Liver (tissue), 8 donors: ENCODE measurements at regions not wholly inside any gene's neighbourhood (a gene's known extent, or its start where the extent isn't known, plus 50 kb on each side); places are given as distances from the start of the nearest gene placed in this dataset.

Experiments used
- DNase-seq: peaks from one replicate; pipeline ENCODE4 v3.0.0-alpha.2; 2017; ENCODE audit warnings: low spot score
- H3K27ac ChIP-seq, 2 donors: one replicate each; pipeline ENCODE4 v1.7.0; 2013; ENCODE audit warnings: inconsistent platforms in 2 of 2, low read length in 2 of 2, control low read depth in 1 of 2, low read depth in 1 of 2, mild to moderate bottlenecking in 1 of 2
- H3K27me3 ChIP-seq, 4 donors: one replicate each; pipeline versions ENCODE4 v1.6.1 to v1.7.0; 2013; ENCODE audit warnings: low read length in 3 of 4, inconsistent platforms in 1 of 4, mild to moderate bottlenecking in 1 of 4, moderate library complexity in 1 of 4; ENCODE audit not compliant: control insufficient read depth in 4 of 4, insufficient read depth in 4 of 4
- H3K36me3 ChIP-seq, 4 donors: one replicate each; pipeline versions ENCODE4 v1.6.1 to v1.7.0; 2013; ENCODE audit warnings: low read length in 3 of 4, mild to moderate bottlenecking in 3 of 4, low read depth in 1 of 4, moderate library complexity in 1 of 4; ENCODE audit not compliant: control insufficient read depth in 4 of 4, insufficient read depth in 3 of 4
- H3K4me1 ChIP-seq, 4 donors: one replicate each; pipeline versions ENCODE4 v1.6.1 to v1.7.0; 2013; ENCODE audit warnings: low read length in 3 of 4, mild to moderate bottlenecking in 3 of 4, moderate library complexity in 1 of 4; ENCODE audit not compliant: control insufficient read depth in 4 of 4, insufficient read depth in 4 of 4
- H3K4me3 ChIP-seq, 3 donors: one replicate each; pipeline versions ENCODE4 v1.6.1 to v1.7.0; 2013; ENCODE audit warnings: low read length in 3 of 3, control low read depth in 1 of 3, low read depth in 1 of 3, mild to moderate bottlenecking in 1 of 3
- H3K9ac ChIP-seq, 2 donors: one replicate each; pipeline ENCODE4 v1.7.0; 2013; ENCODE audit warnings: low read length in 2 of 2, mild to moderate bottlenecking in 2 of 2, moderate library complexity in 2 of 2, control low read depth in 1 of 2, low read depth in 1 of 2
- H3K9me3 ChIP-seq, 4 donors: one replicate each; pipeline versions ENCODE4 v1.6.1 to v1.7.0; 2013; ENCODE audit warnings: low read length in 3 of 4; ENCODE audit not compliant: control insufficient read depth in 4 of 4
- EGR1 ChIP-seq, 2 donors: IDR thresholded peaks; 2 replicates each; pipeline ENCODE4 v1.6.1; 2016 to 2018; ENCODE audit warnings: antibody characterized with exemption in 2 of 2, low read depth in 2 of 2
- FOXA1 ChIP-seq: IDR thresholded peaks from 2 replicates; pipeline ENCODE4 v1.6.1; 2016; ENCODE audit warnings: antibody characterized with exemption
- FOXA2 ChIP-seq: IDR thresholded peaks from 2 replicates; pipeline ENCODE4 v1.6.1; 2016; ENCODE audit warnings: antibody characterized with exemption
- GABPA ChIP-seq, 2 donors: IDR thresholded peaks in 1 of 2; conservative IDR thresholded peaks in 1 of 2; 2 replicates each; pipeline ENCODE4 v1.6.1; 2016; ENCODE audit warnings: antibody characterized with exemption in 2 of 2, mild to moderate bottlenecking in 1 of 2, moderate library complexity in 1 of 2
- HNF4A ChIP-seq, 2 donors: conservative IDR thresholded peaks; 2 replicates each; pipeline ENCODE4 v1.6.1; 2016; ENCODE audit warnings: antibody characterized with exemption in 2 of 2, mild to moderate bottlenecking in 2 of 2
- HNF4G ChIP-seq: IDR thresholded peaks from 2 replicates; pipeline ENCODE4 v1.6.1; 2016; ENCODE audit warnings: antibody characterized with exemption
- JUND ChIP-seq, 2 donors: IDR thresholded peaks; 2 replicates each; pipeline ENCODE4 v1.6.1; 2016; ENCODE audit warnings: antibody characterized with exemption in 2 of 2
- NR2F2 ChIP-seq: IDR thresholded peaks from 2 replicates; pipeline ENCODE4 v1.6.1; 2016; ENCODE audit warnings: antibody characterized with exemption
- RAD21 ChIP-seq, 2 donors: IDR thresholded peaks; 2 replicates each; pipeline ENCODE4 v1.6.1; 2016; ENCODE audit warnings: antibody characterized with exemption in 2 of 2, mild to moderate bottlenecking in 2 of 2
- REST ChIP-seq: IDR thresholded peaks from 2 replicates; pipeline ENCODE4 v1.6.1; 2016; ENCODE audit warnings: antibody characterized with exemption, mild to moderate bottlenecking
- RXRA ChIP-seq, 2 donors: IDR thresholded peaks; 2 replicates each; pipeline ENCODE4 v1.6.1; 2017 to 2018; ENCODE audit warnings: antibody characterized with exemption in 2 of 2, mild to moderate bottlenecking in 1 of 2
- SP1 ChIP-seq: IDR thresholded peaks from 2 replicates; pipeline ENCODE4 v1.6.1; 2018; ENCODE audit warnings: antibody characterized with exemption, mild to moderate bottlenecking
- TAF1 ChIP-seq: conservative IDR thresholded peaks from 2 replicates; pipeline ENCODE4 v1.6.1; 2016; ENCODE audit warnings: antibody characterized with exemption, mild to moderate bottlenecking
- YY1 ChIP-seq: IDR thresholded peaks from 2 replicates; pipeline ENCODE4 v1.6.1; 2016; ENCODE audit warnings: antibody characterized with exemption, mild to moderate bottlenecking
- ZBTB33 ChIP-seq: IDR thresholded peaks from 2 replicates; pipeline ENCODE4 v1.6.1; 2016; ENCODE audit warnings: antibody characterized with exemption
- WGBS: extraction: QIAGEN DNeasy Blood & Tissue Kit; methylation state at CpG from one replicate; pipeline ENCODE4 v1.1.7; 2013; 5-methylcytosine and 5-hydroxymethylcytosine counted together
- TF ChIP-seq, protein P1 (sequence below): IDR thresholded peaks from 2 replicates; pipeline ENCODE4 v1.6.1; 2016; ENCODE audit warnings: antibody characterized with exemption
- TF ChIP-seq, protein P2 (sequence below): fragments of 150-350 bp; IDR thresholded peaks from 2 replicates; pipeline ENCODE4 v1.5.1; 2017; ENCODE audit warnings: improper control_type of control experiment, low read depth, low read length; ENCODE audit not compliant: missing input control
- TF ChIP-seq, protein P3 (sequence below): IDR thresholded peaks from 2 replicates; pipeline ENCODE4 v1.6.1; 2016; ENCODE audit warnings: antibody characterized with exemption
- donor health status: healthy.
- donor health status: healthy.
- donor health status: healthy.
- donor health status: healthy.
- donor health status: healthy.

DNA sequence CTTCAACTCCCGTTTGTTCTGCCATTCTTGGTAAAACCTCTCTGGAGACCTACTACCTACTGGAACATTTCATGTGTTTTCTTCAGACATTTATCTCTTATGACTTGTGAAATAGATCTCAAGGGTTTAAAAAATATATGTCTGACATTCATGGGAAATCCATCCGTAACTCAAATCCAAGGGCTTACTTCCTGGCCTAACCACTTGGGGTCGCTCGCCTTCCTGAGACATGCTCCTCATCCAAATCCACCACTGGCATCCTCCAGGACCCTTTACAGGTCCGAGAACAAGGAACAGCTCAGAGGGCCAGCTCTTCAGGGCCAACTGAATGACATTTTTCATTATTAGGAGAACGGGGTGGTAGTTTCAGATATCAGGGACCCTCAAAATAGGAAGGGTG, 235.1 kb upstream of the TUT7 start:
- no peaks in the 10 kb centered on the region for H3K27me3 ChIP-seq
- no peak for DNase-seq
- H3K27ac ChIP-seq, result no peak overlapping the region
- H3K4me3 ChIP-seq, result no peak overlapping the region
- 80% methylated on average over 6 of the region's 6 CpGs for WGBS
- peaks cover 0 to 3% (median 0%) of the 10 kb centered on the region in 4 donors for H3K4me1 ChIP-seq
- H3K36me3 ChIP-seq, result no peaks in the 10 kb centered on the region
- TF ChIP-seq REST (no peak), TAF1 (no peak), FOXA1 (no peak), YY1 (no peak), RXRA (IDR thresholded peaks at IDR 0.05) (no peak), EGR1 (IDR thresholded peaks at IDR 0.05; ENCODE audit: low read depth in 2 of 2) (no peak), RAD21 (IDR thresholded peaks at IDR 0.05) (no peak), HNF4A (conservative IDR thresholded peaks at IDR 0.05) (no peak), NR2F2 (no peak), JUND (IDR thresholded peaks at IDR 0.05) (no peak), SP1 (no peak), GABPA (IDR thresholded peaks at IDR 0.05 in 1 of 2, conservative IDR thresholded peaks at IDR 0.05 in 1 of 2) (no peak), ZBTB33 (no peak), HNF4G (no peak), FOXA2 (no peak)
- TF ChIP-seq, protein P1, sequence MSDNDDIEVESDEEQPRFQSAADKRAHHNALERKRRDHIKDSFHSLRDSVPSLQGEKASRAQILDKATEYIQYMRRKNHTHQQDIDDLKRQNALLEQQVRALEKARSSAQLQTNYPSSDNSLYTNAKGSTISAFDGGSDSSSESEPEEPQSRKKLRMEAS, result no peak
- TF ChIP-seq, protein P2, sequence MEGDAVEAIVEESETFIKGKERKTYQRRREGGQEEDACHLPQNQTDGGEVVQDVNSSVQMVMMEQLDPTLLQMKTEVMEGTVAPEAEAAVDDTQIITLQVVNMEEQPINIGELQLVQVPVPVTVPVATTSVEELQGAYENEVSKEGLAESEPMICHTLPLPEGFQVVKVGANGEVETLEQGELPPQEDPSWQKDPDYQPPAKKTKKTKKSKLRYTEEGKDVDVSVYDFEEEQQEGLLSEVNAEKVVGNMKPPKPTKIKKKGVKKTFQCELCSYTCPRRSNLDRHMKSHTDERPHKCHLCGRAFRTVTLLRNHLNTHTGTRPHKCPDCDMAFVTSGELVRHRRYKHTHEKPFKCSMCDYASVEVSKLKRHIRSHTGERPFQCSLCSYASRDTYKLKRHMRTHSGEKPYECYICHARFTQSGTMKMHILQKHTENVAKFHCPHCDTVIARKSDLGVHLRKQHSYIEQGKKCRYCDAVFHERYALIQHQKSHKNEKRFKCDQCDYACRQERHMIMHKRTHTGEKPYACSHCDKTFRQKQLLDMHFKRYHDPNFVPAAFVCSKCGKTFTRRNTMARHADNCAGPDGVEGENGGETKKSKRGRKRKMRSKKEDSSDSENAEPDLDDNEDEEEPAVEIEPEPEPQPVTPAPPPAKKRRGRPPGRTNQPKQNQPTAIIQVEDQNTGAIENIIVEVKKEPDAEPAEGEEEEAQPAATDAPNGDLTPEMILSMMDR, result no peak
- TF ChIP-seq, protein P3, sequence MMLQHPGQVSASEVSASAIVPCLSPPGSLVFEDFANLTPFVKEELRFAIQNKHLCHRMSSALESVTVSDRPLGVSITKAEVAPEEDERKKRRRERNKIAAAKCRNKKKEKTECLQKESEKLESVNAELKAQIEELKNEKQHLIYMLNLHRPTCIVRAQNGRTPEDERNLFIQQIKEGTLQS, result no peak
- no peaks in the 10 kb centered on the region for H3K9me3 ChIP-seq
- H3K9ac ChIP-seq, result no peak overlapping the region

DNA sequence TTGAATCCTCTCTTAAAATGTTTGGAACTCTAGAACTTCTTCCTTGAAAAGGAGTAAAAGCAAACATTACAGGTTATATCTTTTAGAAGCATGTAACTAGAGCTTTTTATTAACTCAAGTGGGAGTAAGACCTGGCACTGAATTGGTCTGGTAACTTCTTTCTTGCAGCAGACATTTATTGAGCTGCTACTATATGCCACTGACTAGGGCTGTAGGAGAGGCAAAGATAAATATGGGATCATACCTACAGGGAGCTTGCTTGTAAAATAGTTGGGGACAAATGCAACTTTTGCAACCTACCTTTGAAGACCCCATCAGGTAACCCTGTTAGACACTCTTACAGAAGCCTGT, 231.9 kb upstream of the TUT7 start:
- Histone ChIP-seq H3K4me3 (no peak overlapping the region), H3K4me1 (peaks cover 0 to 3% (median 0%) of the 10 kb centered on the region in 4 donors), H3K27me3 (no peaks in the 10 kb centered on the region), H3K9me3 (no peaks in the 10 kb centered on the region), H3K36me3 (no peaks in the 10 kb centered on the region), H3K27ac (no peak overlapping the region), H3K9ac (no peak overlapping the region)
- no peak for TF ChIP-seq SP1
- TF ChIP-seq, protein P1, result no peak
- no peak for TF ChIP-seq EGR1 (IDR thresholded peaks at IDR 0.05; ENCODE audit: low read depth in 2 of 2)
- TF ChIP-seq YY1, result no peak
- TF ChIP-seq, protein P3, result no peak
- TF ChIP-seq, protein P2, result no peak
- no peak for TF ChIP-seq NR2F2
- DNase-seq, result no peak
